Peyer's patch (tissue), 4 donors: ENCODE measurements at regions not wholly inside any gene's neighbourhood (a gene's known extent, or its start where the extent isn't known, plus 50 kb on each side); places are given as distances from the start of the nearest gene placed in this dataset.

Source experiments
- DNase-seq, 3 donors: peaks; one replicate each; pipeline ENCODE4 v3.0.0-alpha.2; 2017 to 2019
- H3K27ac ChIP-seq, 4 donors: fragments of 200-600 bp; sonication (generic); one replicate each; pipeline ENCODE4 v1.5.1; 2016 to 2019
- H3K27me3 ChIP-seq, 2 donors: fragments of 200-600 bp; sonication (generic); one replicate each; pipeline ENCODE4 v1.5.1; 2019
- H3K36me3 ChIP-seq, 3 donors: fragments of 200-600 bp; sonication (generic); one replicate each; pipeline ENCODE4 v1.5.1; 2016 to 2019
- H3K4me1 ChIP-seq, 4 donors: fragments of 200-600 bp; sonication (generic); one replicate each; pipeline ENCODE4 v1.5.1; 2016 to 2019
- H3K4me3 ChIP-seq, 4 donors: fragments of 200-600 bp; sonication (generic); 1 replicate in 3 of 4; 2 replicates in 1 of 4; pipeline ENCODE4 v1.5.1; 2016 to 2019; ENCODE audit warnings: mild to moderate bottlenecking in 1 of 4
- H3K9me3 ChIP-seq, 4 donors: fragments of 200-600 bp; sonication (generic); one replicate each; pipeline ENCODE4 v1.5.1; 2016 to 2019; ENCODE audit warnings: mild to moderate bottlenecking in 1 of 4
- POLR2A ChIP-seq, 2 donors: fragments of 450-650 bp; IDR thresholded peaks; one replicate each; pipeline ENCODE4 v1.5.1; 2017; ENCODE audit warnings: antibody characterized with exemption in 2 of 2, mild to moderate bottlenecking in 2 of 2, moderate library complexity in 2 of 2
- TF ChIP-seq, protein P1 (sequence below), 6 experiments: fragments of 450-650 bp in 4 of 6; fragments of 200-600 bp in 2 of 6; sonication (generic) in 1 of 6; IDR thresholded peaks; one replicate each; pipeline ENCODE4 v1.5.1; 2017 to 2019; ENCODE audit warnings: antibody characterized with exemption in 6 of 6, mild to moderate bottlenecking in 3 of 6, moderate library complexity in 1 of 6

DNA sequence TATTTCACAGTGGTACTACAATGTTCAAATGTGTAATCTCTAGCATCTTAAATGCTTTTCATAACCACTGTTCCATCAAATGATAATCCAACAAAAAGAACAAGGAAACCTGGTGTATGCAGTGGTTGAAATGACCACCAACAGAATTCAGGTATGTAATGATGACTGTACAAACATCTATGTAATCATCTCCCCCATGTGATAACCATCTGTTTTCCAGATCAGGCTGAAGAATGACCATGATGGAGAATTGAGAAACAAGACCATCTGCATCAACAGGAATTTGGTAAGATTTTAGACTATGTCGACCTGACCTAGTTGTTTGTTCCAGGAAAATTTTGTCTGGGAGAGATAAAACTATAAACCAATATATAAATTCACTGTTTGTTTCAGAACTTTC, 81.3 kb upstream of the ASCC3 start:
- Histone ChIP-seq H3K36me3 (no peaks in the 10 kb centered on the region), H3K27me3 (no peaks in the 10 kb centered on the region), H3K4me3 (no peak overlapping the region), H3K27ac (no peak overlapping the region), H3K4me1 (no peaks in the 10 kb centered on the region), H3K9me3 (no peaks in the 10 kb centered on the region)
- TF ChIP-seq, protein P1, sequence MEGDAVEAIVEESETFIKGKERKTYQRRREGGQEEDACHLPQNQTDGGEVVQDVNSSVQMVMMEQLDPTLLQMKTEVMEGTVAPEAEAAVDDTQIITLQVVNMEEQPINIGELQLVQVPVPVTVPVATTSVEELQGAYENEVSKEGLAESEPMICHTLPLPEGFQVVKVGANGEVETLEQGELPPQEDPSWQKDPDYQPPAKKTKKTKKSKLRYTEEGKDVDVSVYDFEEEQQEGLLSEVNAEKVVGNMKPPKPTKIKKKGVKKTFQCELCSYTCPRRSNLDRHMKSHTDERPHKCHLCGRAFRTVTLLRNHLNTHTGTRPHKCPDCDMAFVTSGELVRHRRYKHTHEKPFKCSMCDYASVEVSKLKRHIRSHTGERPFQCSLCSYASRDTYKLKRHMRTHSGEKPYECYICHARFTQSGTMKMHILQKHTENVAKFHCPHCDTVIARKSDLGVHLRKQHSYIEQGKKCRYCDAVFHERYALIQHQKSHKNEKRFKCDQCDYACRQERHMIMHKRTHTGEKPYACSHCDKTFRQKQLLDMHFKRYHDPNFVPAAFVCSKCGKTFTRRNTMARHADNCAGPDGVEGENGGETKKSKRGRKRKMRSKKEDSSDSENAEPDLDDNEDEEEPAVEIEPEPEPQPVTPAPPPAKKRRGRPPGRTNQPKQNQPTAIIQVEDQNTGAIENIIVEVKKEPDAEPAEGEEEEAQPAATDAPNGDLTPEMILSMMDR (IDR thresholded peaks at IDR 0.05) = no peak
- no peak for TF ChIP-seq POLR2A (IDR thresholded peaks at IDR 0.05)
- no peak for DNase-seq

DNA sequence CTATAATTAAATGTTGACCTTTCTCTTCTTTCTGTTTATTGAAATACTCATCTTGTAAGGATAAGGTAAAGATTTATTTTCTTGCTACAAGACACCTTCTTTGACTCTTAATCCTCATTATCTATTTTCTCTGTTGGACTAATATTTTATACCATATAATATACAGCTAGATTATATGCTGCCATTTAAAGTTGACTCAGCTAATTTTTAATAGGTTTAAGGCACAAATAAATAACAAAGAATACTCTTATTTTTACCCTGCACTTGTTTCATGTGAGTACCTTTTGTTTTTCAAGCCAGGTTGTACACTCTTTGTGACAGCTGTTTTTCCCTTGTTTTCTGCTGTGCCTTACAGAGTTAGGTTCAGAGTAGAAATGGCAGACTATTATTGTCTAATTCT, 83.9 kb upstream of the ASCC3 start:
- Histone ChIP-seq H3K27ac (no peak overlapping the region), H3K27me3 (no peaks in the 10 kb centered on the region), H3K9me3 (no peaks in the 10 kb centered on the region), H3K4me3 (no peak overlapping the region), H3K36me3 (no peaks in the 10 kb centered on the region), H3K4me1 (no peaks in the 10 kb centered on the region)
- no peak for TF ChIP-seq POLR2A (IDR thresholded peaks at IDR 0.05)
- TF ChIP-seq, protein P1 (IDR thresholded peaks at IDR 0.05) = no peak
- no peak for DNase-seq

DNA sequence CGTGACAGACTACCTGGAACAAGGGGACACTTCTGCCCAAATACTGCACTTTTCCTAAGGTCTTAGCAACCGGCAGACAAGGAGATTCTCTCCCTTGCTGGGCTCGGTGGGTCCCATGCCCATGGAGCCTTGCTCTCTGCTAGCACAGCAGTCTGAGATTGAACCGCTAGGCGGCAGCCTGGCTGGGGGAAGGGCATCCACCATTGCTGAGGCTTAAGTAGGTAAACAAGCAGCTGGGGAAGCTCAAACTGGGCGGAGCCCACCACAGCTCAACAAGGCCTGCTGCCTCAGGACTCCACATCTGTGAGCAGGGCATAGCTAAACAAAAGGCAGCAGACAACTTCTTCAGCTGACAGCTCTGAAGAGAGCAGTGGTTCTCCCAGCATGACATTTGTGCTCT, 87.8 kb upstream of the ASCC3 start:
- H3K4me3 ChIP-seq = no peak overlapping the region
- H3K27ac ChIP-seq = no peak overlapping the region
- TF ChIP-seq POLR2A (IDR thresholded peaks at IDR 0.05) = no peak
- H3K27me3 ChIP-seq = no peaks in the 10 kb centered on the region
- no peaks in the 10 kb centered on the region for H3K9me3 ChIP-seq
- no peak for DNase-seq
- no peaks in the 10 kb centered on the region for H3K4me1 ChIP-seq
- no peaks in the 10 kb centered on the region for H3K36me3 ChIP-seq

DNA sequence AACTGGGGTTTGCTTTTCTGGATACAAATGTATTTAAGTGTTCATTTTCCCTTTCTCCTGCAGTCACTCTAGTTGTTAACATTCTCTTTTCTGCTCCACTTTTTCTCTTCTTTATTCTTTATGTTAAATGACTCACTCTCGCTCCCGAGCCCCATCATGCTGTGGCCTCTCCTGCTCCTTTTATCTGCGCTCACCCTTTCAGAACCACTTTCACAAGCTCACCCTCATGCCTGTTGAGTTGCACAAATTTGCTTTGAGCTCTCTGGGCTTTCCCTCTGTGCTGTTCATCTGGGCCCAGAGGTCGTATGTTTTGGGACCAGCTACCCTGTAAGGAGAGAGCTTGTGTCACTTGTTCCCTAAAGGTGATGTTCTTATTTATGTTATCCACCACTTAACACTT, 98.1 kb upstream of the ASCC3 start:
- Histone ChIP-seq H3K27me3 (no peaks in the 10 kb centered on the region), H3K4me3 (no peak overlapping the region), H3K4me1 (no peaks in the 10 kb centered on the region)

DNA sequence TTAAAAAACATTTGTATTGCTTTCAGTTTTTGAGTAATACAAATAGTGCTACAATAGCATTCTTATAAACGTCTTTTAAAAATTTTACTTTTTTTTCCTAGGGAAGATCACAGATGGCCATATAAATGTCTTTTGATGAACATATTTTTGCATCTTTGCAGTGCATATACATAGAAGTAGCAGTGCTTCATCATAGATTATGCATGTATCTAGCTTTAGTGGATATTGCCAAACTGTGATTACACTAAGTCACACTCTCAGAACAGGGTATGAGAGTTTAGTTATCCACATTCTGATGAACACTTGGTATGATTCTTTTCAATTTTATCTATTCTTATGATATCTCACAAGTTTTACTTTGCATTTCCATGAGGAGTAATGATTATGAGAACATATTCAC, 99.8 kb upstream of the ASCC3 start:
- no peaks in the 10 kb centered on the region for H3K9me3 ChIP-seq
- no peak for DNase-seq
- no peak overlapping the region for H3K4me3 ChIP-seq
- H3K4me1 ChIP-seq = no peaks in the 10 kb centered on the region
- no peak for TF ChIP-seq POLR2A (IDR thresholded peaks at IDR 0.05)
- TF ChIP-seq, protein P1 (IDR thresholded peaks at IDR 0.05) = no peak
- no peaks in the 10 kb centered on the region for H3K27me3 ChIP-seq
- no peaks in the 10 kb centered on the region for H3K36me3 ChIP-seq
- H3K27ac ChIP-seq = no peak overlapping the region

More for the DNA sequence above, 98.1 kb upstream of the ASCC3 start:
- no peaks in the 10 kb centered on the region for H3K9me3 ChIP-seq
- DNase-seq = no peak
- TF ChIP-seq, protein P1 (IDR thresholded peaks at IDR 0.05) = no peak
- TF ChIP-seq POLR2A (IDR thresholded peaks at IDR 0.05) = no peak
- H3K27ac ChIP-seq = no peak overlapping the region
- H3K36me3 ChIP-seq = no peaks in the 10 kb centered on the region

DNA sequence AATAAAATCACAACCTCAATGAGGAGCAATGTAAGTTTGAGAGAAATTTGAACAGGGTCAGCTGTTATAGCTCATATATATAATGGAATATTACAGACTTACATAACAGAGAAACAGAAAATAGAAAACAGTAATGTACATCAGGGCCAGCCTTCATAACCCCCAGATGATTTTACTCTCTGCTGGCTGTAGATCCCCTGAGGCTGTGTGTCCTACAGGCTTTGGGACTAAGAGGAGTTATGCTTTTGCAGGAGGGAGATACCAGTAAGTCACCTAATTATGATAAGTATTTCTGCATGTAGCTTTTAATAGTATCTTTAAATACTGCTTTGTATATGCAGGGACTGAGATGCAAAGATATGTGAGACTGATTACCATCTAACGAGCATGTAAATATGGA, 105.8 kb upstream of the ASCC3 start:
- Histone ChIP-seq H3K27ac (no peak overlapping the region), H3K27me3 (no peaks in the 10 kb centered on the region), H3K9me3 (no peaks in the 10 kb centered on the region), H3K4me3 (no peak overlapping the region), H3K36me3 (no peaks in the 10 kb centered on the region), H3K4me1 (no peaks in the 10 kb centered on the region)
- TF ChIP-seq, protein P1 (IDR thresholded peaks at IDR 0.05) = no peak
- TF ChIP-seq POLR2A (IDR thresholded peaks at IDR 0.05) = no peak
- no peak for DNase-seq
